Parathyroid adenoma (tissue), 2 donors: ENCODE measurements at regions not wholly inside any gene's neighbourhood (a gene's known extent, or its start where the extent isn't known, plus 50 kb on each side); places are given as distances from the start of the nearest gene placed in this dataset.

Experiments used
- H2AFZ ChIP-seq: fragments of 300-600 bp; sonication (generic); one replicate; pipeline ENCODE4 v1.7.0; 2017; ENCODE audit warnings: antibody characterized with exemption, mild to moderate bottlenecking
- H3K27ac ChIP-seq: fragments of 300-600 bp; sonication (generic); one replicate; pipeline ENCODE4 v1.7.0; 2017
- H3K27me3 ChIP-seq: fragments of 300-600 bp; sonication (generic); one replicate; pipeline ENCODE4 v1.7.0; 2017; ENCODE audit warnings: low read length; ENCODE audit not compliant: control insufficient read depth, insufficient read depth
- H3K36me3 ChIP-seq: fragments of 300-600 bp; sonication (generic); one replicate; pipeline ENCODE4 v1.7.0; 2017; ENCODE audit warnings: low read length; ENCODE audit not compliant: control insufficient read depth, insufficient read depth
- H3K4me1 ChIP-seq: fragments of 300-600 bp; sonication (generic); one replicate; pipeline ENCODE4 v1.7.0; 2017; ENCODE audit warnings: control low read depth
- H3K4me2 ChIP-seq: fragments of 300-600 bp; sonication (generic); one replicate; pipeline ENCODE4 v1.7.0; 2017; ENCODE audit warnings: low read length
- H3K4me3 ChIP-seq: fragments of 300-600 bp; sonication (generic); one replicate; pipeline ENCODE4 v1.7.0; 2017; ENCODE audit warnings: low read depth, low read length
- H3K79me2 ChIP-seq: fragments of 300-600 bp; sonication (generic); one replicate; pipeline ENCODE4 v1.7.0; 2017; ENCODE audit warnings: control low read depth
- H3K9ac ChIP-seq: fragments of 300-600 bp; sonication (generic); one replicate; pipeline ENCODE4 v1.7.0; 2017; ENCODE audit warnings: mild to moderate bottlenecking
- H3K9me3 ChIP-seq: fragments of 300-600 bp; sonication (generic); one replicate; pipeline ENCODE4 v1.7.0; 2017; ENCODE audit warnings: low read length; ENCODE audit not compliant: control insufficient read depth
- CTCF ChIP-seq: fragments of 300-600 bp; sonication (generic); IDR thresholded peaks from one replicate; pipeline ENCODE4 v1.7.0; 2017; ENCODE audit warnings: antibody characterized with exemption, mild to moderate bottlenecking
- donor health status: primary hyperparathyroidism.

GRCh38 chr18:37641573-37641972 is 76.0 kb upstream of the CELF4 start:
- Histone ChIP-seq H3K9me3 (no peaks in the 10 kb centered on the region), H3K79me2 (no peaks in the 10 kb centered on the region), H2AFZ (no peak overlapping the region), H3K9ac (no peak overlapping the region), H3K27ac (no peak overlapping the region), H3K36me3 (no peaks in the 10 kb centered on the region), H3K27me3 (no peaks in the 10 kb centered on the region), H3K4me2 (no peak overlapping the region), H3K4me3 (no peak overlapping the region), H3K4me1 (no peaks in the 10 kb centered on the region)
- TF ChIP-seq CTCF, result no peak

- H3K4me2 ChIP-seq, result no peak overlapping the region
- H3K4me3 ChIP-seq, result no peak overlapping the region
- H3K36me3 ChIP-seq, result no peaks in the 10 kb centered on the region
- H3K27ac ChIP-seq, result no peak overlapping the region
- H3K27me3 ChIP-seq, result no peaks in the 10 kb centered on the region
- no peak overlapping the region for H3K9ac ChIP-seq
- H2AFZ ChIP-seq, result no peak overlapping the region
- H3K9me3 ChIP-seq, result no peaks in the 10 kb centered on the region
- no peak for TF ChIP-seq CTCF
- no peaks in the 10 kb centered on the region for H3K4me1 ChIP-seq
- no peaks in the 10 kb centered on the region for H3K79me2 ChIP-seq
These were observed 74.9 kb upstream of the CELF4 start for GRCh38 chr18:37640504-37640903.

GRCh38 chr18:37639846-37640245 is 74.2 kb upstream of the CELF4 start:
- no peaks in the 10 kb centered on the region for H3K79me2 ChIP-seq
- no peaks in the 10 kb centered on the region for H3K4me1 ChIP-seq
- no peak overlapping the region for H2AFZ ChIP-seq
- H3K9me3 ChIP-seq, result no peaks in the 10 kb centered on the region
- no peak overlapping the region for H3K4me2 ChIP-seq
- H3K9ac ChIP-seq, result no peak overlapping the region
- no peak overlapping the region for H3K4me3 ChIP-seq
- H3K27me3 ChIP-seq, result no peaks in the 10 kb centered on the region
- no peaks in the 10 kb centered on the region for H3K36me3 ChIP-seq
- TF ChIP-seq CTCF, result no peak
- no peak overlapping the region for H3K27ac ChIP-seq

GRCh38 chr18:37637478-37637850 is 71.9 kb upstream of the CELF4 start:
- H3K27ac ChIP-seq, result no peak overlapping the region
- no peaks in the 10 kb centered on the region for H3K4me1 ChIP-seq
- no peaks in the 10 kb centered on the region for H3K36me3 ChIP-seq
- H2AFZ ChIP-seq, result no peak overlapping the region
- no peak overlapping the region for H3K4me3 ChIP-seq
- no peaks in the 10 kb centered on the region for H3K79me2 ChIP-seq
- no peak overlapping the region for H3K9ac ChIP-seq
- H3K27me3 ChIP-seq, result no peaks in the 10 kb centered on the region
- TF ChIP-seq CTCF, result no peak
- no peaks in the 10 kb centered on the region for H3K9me3 ChIP-seq
- H3K4me2 ChIP-seq, result no peak overlapping the region

GRCh38 chr18:37636831-37637477 is 71.4 kb upstream of the CELF4 start:
- Histone ChIP-seq H3K4me1 (no peaks in the 10 kb centered on the region), H3K79me2 (no peaks in the 10 kb centered on the region), H2AFZ (no peak overlapping the region), H3K9me3 (no peaks in the 10 kb centered on the region), H3K4me2 (no peak overlapping the region), H3K4me3 (no peak overlapping the region), H3K9ac (no peak overlapping the region), H3K36me3 (no peaks in the 10 kb centered on the region), H3K27me3 (no peaks in the 10 kb centered on the region), H3K27ac (no peak overlapping the region)
- TF ChIP-seq CTCF, result no peak
